HUES64 (cell line): ENCODE measurements at regions not wholly inside any gene's neighbourhood (a gene's known extent, or its start where the extent isn't known, plus 50 kb on each side); places are given as distances from the start of the nearest gene placed in this dataset.

ENCODE experiments used
- H3K27ac ChIP-seq: 2 replicates; pipeline ENCODE4 v1.7.0; 2013; ENCODE audit warnings: low read depth, low read length, inconsistent platforms
- H3K27me3 ChIP-seq: 2 replicates; pipeline ENCODE4 v1.6.1; 2013; ENCODE audit warnings: mild to moderate bottlenecking, low read length; ENCODE audit not compliant: insufficient read depth
- H3K36me3 ChIP-seq: 2 replicates; pipeline ENCODE4 v1.6.1; 2013; ENCODE audit warnings: mild to moderate bottlenecking, low read length; ENCODE audit not compliant: insufficient read depth
- H3K4me1 ChIP-seq: 2 replicates; pipeline ENCODE4 v1.6.1; 2013; ENCODE audit warnings: mild to moderate bottlenecking, low read length, moderate library complexity; ENCODE audit not compliant: insufficient read depth
- H3K4me3 ChIP-seq: 2 replicates; pipeline ENCODE4 v1.5.1; 2013; ENCODE audit warnings: mild to moderate bottlenecking, low read length, moderate library complexity
- H3K9ac ChIP-seq: 2 replicates; pipeline ENCODE4 v1.6.1; 2013; ENCODE audit warnings: mild to moderate bottlenecking, low read depth, low read length
- H3K9me3 ChIP-seq: 2 replicates; pipeline ENCODE4 v1.6.1; 2013; ENCODE audit warnings: low read depth, low read length; ENCODE audit not compliant: insufficient read depth
- WGBS: fragments of 150-250, 120-280 bp; methylation state at CpG from one replicate; pipeline ENCODE4 v1.1.7; 2013; ENCODE audit warnings: missing lambda C conversion rate; 5-methylcytosine and 5-hydroxymethylcytosine counted together

- peaks cover 6% of the 10 kb centered on the region; the same call in 1 of the 2 replicates for H3K27me3 ChIP-seq
- no peak overlapping the region for H3K4me3 ChIP-seq
- WGBS, result 73% methylated on average over 3 of the region's 3 CpGs
- H3K4me1 ChIP-seq, result peaks cover 28% of the 10 kb centered on the region
- no peaks in the 10 kb centered on the region for H3K9me3 ChIP-seq
- H3K27ac ChIP-seq, result no peak overlapping the region
- no peak overlapping the region for H3K9ac ChIP-seq
- H3K36me3 ChIP-seq, result no peaks in the 10 kb centered on the region
Measured at GRCh38 chr1:38787041-38787440, 72.5 kb downstream of the RRAGC start.

- WGBS, result 97% methylated on average over 6 of the region's 6 CpGs
- Histone ChIP-seq H3K4me3 (no peak overlapping the region), H3K4me1 (peaks cover 32% of the 10 kb centered on the region), H3K36me3 (no peaks in the 10 kb centered on the region), H3K9ac (no peak overlapping the region), H3K27ac (no peak overlapping the region), H3K27me3 (peaks cover 6% of the 10 kb centered on the region; the same call in 1 of the 2 replicates), H3K9me3 (no peaks in the 10 kb centered on the region)
Measured at GRCh38 chr1:38786040-38786436, 73.5 kb downstream of the RRAGC start.

GRCh38 chr1:38785285-38786039 lies 74.1 kb downstream of the RRAGC start:
- H3K27me3 ChIP-seq, result peaks cover 6% of the 10 kb centered on the region; the same call in 1 of the 2 replicates
- no peaks in the 10 kb centered on the region for H3K9me3 ChIP-seq
- no peak overlapping the region for H3K4me3 ChIP-seq
- no peak overlapping the region for H3K27ac ChIP-seq
- WGBS, result 87% methylated on average over 4 of the region's 4 CpGs
- no peak overlapping the region for H3K9ac ChIP-seq
- no peaks in the 10 kb centered on the region for H3K36me3 ChIP-seq
- peaks cover 32% of the 10 kb centered on the region for H3K4me1 ChIP-seq

DNA sequence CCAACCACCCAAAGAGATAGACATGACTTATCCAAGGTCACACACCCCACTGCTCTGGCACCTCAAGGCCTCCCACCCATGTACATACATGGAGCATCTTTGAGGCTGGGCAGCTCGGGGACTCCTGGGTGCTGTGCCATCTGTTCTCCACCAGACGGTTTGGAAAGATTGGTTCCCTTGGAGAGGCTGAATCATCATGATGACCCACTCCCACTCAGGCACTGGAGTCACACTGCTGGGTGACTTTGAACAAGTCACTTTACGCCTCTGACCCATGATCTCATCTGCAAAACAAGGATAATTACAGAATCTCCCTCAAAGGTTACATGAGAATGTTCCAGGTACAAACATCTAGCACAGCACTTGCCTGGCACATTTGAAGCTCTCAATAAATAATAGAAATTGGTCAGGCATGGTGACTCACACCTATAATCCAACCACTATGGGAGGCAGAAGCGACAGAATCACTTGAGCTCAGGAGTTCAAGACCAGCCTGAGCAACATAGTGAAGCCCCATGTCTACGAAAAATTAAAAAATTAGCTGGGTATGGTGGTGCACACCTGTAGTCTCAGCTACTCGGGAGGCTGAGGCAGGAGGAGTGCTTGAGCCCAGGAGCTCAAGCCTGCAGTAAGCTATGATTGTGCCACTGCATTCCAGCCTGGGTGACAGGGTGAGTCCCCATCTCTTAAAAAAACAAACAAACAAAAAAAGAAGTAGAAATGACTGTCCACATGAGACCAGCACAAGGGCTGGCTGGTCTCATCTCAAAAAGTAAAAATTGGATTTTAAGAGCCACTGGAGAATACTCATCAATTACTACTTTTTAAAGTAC lies 74.9 kb downstream of the RRAGC start:
- Histone ChIP-seq H3K4me1 (peaks cover 34% of the 10 kb centered on the region), H3K9me3 (no peaks in the 10 kb centered on the region), H3K9ac (no peak overlapping the region), H3K4me3 (no peak overlapping the region), H3K27ac (no peak overlapping the region), H3K27me3 (peaks cover 6% of the 10 kb centered on the region; the same call in 1 of the 2 replicates), H3K36me3 (no peaks in the 10 kb centered on the region)
- 95% methylated on average over 6 of the region's 6 CpGs for WGBS

DNA sequence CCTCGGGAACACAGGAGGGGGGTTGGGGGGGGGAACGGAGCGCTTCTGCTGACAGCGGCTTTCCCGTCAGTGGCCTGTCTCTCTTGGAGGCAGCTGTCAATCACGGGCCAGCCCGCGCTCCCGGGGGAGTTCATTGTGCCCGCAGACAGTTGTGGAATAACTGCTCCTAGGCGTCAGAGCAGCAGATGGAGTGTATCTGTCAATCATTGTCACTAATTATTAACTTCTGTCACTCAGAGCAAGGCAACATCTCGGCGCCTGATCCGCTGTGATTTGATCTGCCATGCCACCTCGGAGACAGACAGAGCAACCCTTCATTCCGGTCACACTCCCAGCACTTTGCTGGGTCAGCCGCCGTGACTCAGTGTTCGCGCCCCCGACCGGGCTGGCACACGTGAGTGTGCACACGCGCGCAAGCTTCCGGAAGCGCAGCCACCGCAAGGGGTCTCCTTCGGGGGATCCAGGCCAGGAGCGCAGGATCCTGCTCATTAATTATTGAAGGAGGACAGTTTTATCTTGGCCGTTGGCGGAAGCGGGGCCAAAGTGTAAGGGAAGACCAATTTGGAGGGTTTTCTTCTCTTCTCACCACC lies 75.8 kb downstream of the RRAGC start:
- WGBS, result 59% methylated on average over 34 of the region's 34 CpGs
- Histone ChIP-seq H3K27me3 (peaks cover 6% of the 10 kb centered on the region; the same call in 1 of the 2 replicates), H3K27ac (no peak overlapping the region), H3K9me3 (no peaks in the 10 kb centered on the region), H3K9ac (no peak overlapping the region), H3K4me3 (no peak overlapping the region), H3K4me1 (peaks cover 25% of the 10 kb centered on the region), H3K36me3 (no peaks in the 10 kb centered on the region)

DNA sequence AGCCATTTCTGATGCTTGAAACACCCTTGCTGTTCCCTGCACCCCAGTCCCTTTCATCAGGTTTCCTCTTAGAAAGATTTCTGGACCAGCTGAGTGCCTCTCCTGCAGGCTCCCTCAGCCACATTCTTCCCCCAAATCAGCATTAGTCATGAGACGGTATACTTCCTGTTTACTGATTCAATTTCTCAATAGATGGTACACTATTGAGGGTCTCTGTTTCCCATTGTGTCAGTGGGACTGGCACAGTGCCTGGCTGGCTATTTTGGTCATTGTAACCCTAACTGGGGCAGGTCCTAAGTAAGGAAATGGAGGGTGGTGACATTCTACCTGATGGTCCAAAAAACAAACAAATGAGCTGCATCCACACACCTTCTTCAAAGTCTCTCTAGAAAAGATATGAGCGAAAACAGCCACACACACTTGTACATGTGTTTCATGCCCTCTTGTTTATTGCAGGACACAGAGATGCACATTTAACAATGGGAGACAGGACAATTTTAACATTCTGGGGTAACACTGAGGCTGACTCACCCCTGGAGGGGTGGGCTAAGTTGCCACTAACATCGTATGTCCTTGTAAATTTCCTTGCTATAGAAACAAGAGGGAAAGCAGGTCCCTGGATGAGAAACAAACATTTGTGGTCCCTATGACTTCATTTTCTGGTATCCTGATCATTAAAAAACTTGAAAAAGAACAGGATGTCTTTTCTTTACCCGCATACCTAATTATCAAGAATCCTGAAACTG lies 77.5 kb downstream of the RRAGC start:
- Histone ChIP-seq H3K27ac (no peak overlapping the region), H3K9ac (no peak overlapping the region), H3K4me1 (peaks cover 13% of the 10 kb centered on the region; the same call in 1 of the 2 replicates), H3K9me3 (no peaks in the 10 kb centered on the region), H3K36me3 (no peaks in the 10 kb centered on the region), H3K27me3 (peaks cover 6% of the 10 kb centered on the region; the same call in 1 of the 2 replicates), H3K4me3 (no peak overlapping the region)
- 83% methylated on average over 3 of the region's 4 CpGs for WGBS

GRCh38 chr1:38780133-38780532 lies 79.4 kb downstream of the RRAGC start:
- Histone ChIP-seq H3K27me3 (peaks cover 6% of the 10 kb centered on the region; the same call in 1 of the 2 replicates), H3K9ac (no peak overlapping the region), H3K27ac (no peak overlapping the region)

GRCh38 chr1:38779491-38779890 lies 80.1 kb downstream of the RRAGC start:
- Histone ChIP-seq H3K4me1 (peaks cover 7% of the 10 kb centered on the region; the same call in 1 of the 2 replicates), H3K9me3 (no peaks in the 10 kb centered on the region), H3K27ac (no peak overlapping the region), H3K36me3 (no peaks in the 10 kb centered on the region), H3K9ac (no peak overlapping the region), H3K27me3 (peaks cover 6% of the 10 kb centered on the region; the same call in 1 of the 2 replicates), H3K4me3 (no peak overlapping the region)
- WGBS, result 82% methylated on average over 5 of the region's 5 CpGs

More at GRCh38 chr1:38780133-38780532, 79.4 kb downstream of the RRAGC start:
- H3K4me3 ChIP-seq, result no peak overlapping the region
- 67% methylated on average over 2 of the region's 4 CpGs for WGBS
- no peaks in the 10 kb centered on the region for H3K9me3 ChIP-seq
- no peaks in the 10 kb centered on the region for H3K36me3 ChIP-seq
- H3K4me1 ChIP-seq, result peaks cover 7% of the 10 kb centered on the region; the same call in 1 of the 2 replicates

GRCh38 chr1:38778521-38778920 lies 81.1 kb downstream of the RRAGC start:
- Histone ChIP-seq H3K36me3 (no peaks in the 10 kb centered on the region), H3K27me3 (peaks cover 6% of the 10 kb centered on the region; the same call in 1 of the 2 replicates), H3K4me1 (peaks cover 7% of the 10 kb centered on the region; the same call in 1 of the 2 replicates), H3K9me3 (no peaks in the 10 kb centered on the region), H3K4me3 (no peak overlapping the region), H3K27ac (no peak overlapping the region), H3K9ac (no peak overlapping the region)
- WGBS, result 53% methylated on average over 1 of the region's 1 CpG

- no peaks in the 10 kb centered on the region for H3K9me3 ChIP-seq
- H3K4me3 ChIP-seq, result no peak overlapping the region
- H3K9ac ChIP-seq, result no peak overlapping the region
- no peak overlapping the region for H3K27ac ChIP-seq
- WGBS, result 91% methylated on average over 2 of the region's 2 CpGs
- peaks cover 7% of the 10 kb centered on the region; the same call in 1 of the 2 replicates for H3K4me1 ChIP-seq
- no peaks in the 10 kb centered on the region for H3K36me3 ChIP-seq
- peaks cover 2% of the 10 kb centered on the region; the same call in 1 of the 2 replicates for H3K27me3 ChIP-seq
Measured at GRCh38 chr1:38778051-38778450, 81.5 kb downstream of the RRAGC start.
